NOMO-1 (cell line): ENCODE measurements at regions not wholly inside any gene's neighbourhood (a gene's known extent, or its start where the extent isn't known, plus 50 kb on each side); places are given as distances from the start of the nearest gene placed in this dataset.
A peak's percentile ranks its signal among the peaks of the same experiment; 100 is the strongest.

Source experiments
- DNase-seq, 2 experiments: peaks; one replicate each; lab custom pipeline; 2025; ENCODE audit not compliant: unreplicated experiment in 2 of 2; lab: John Stamatoyannopoulos, UW

DNA sequence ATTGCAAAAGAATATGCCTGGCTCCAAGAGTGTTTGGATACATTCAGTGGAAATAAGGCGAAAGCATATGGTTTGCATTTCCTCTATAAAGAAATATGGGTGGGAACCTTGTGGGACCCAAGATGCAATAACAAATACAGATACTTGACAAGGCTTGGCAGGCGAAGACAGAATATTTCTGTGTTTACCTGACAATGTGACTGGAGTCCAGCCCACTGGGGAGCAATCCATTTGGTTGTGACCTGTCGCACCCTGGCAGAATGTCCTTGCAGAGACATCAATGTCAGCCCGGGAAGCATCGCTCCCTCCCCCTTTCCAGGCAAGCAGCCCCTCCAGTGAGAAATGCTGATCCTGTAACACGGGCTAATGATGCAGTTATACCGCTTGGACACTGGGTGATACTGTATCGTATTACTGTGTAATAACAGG, 296.6 kb downstream of the MAF start:
- no peak for DNase-seq

- no peak for DNase-seq
These were observed 297.3 kb downstream of the MAF start for GRCh38 chr16:79303206-79303605.

DNA sequence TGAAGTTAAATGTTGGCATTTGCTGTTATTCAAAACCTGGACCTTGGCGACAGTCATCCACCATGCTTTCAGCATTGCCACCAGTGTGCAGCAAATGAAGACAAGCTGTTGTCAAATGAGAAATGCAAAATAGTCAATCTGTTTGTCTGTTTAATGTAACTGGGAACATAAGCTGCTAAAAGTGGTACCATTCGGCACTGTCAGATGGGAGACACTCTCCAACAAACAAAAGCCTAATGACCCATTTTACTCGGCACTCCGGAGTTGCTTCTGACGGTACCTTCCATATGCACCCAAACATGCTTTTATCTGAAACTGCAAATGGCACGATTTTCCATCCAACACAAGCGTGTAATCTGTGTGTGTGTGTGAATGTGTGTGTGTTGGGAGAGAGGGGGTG, 297.8 kb downstream of the MAF start:
- DNase-seq: no peak

DNA sequence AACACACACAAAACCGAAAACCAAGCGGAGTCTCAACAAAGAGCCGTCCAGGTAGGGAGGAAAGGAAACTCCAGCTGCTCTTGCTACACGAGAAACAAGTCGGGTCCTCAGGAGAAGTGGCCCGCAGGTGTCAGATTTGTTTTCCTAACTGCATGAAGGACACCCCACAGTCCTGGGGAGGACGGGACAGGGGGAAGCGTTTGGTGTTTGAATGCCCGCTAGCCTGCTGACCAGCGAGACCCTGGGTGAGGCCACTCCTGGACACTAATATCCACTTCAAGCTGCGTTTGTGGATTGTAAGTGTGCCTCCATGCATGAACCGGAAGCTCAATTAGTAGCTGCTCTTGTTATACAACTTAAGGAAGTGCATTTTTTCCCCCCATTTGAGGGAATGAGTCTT, 299.5 kb downstream of the MAF start:
- no peak for DNase-seq

DNA sequence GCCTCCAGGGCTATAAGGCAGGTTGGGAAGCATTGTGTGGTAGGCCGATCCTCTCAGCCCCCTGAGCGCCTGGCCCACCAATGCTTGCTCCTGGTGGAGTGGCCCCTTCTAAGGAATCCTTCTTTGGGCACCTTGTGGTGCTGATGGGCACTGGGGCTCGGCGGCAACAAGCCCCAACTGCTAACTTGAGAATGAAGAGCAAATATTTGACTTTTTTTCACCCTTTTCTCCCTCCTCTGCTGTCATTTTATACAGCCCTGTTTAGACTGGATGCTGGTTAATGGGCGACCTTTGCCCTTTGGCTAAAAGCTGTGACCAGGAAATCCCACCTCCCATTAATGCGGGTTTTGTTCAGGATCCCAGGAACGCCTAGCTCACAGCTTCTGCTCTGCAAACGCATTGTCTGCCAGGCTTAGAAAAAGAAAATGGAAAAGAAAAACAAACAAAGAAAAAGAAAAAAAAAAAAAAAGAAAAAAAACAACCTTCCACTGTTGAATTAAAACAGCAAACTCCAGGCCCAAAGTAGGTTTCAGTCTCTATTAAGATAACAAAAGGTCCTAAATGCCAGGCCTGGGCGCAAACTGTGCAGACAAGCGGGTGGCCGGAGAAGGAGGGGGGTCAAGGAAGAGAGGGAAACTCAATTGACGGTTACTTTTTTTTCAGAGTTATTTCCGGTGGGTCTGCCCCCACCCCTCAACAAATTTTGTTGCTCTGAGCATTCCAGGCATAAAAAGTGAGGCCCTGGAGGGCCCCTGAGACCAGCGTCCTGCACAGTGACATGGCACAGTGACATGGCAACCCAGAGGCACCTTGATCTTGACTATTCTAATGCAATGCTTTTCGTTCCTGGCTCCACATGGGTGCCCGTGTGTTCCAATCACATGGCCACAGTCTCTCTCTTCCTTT, 301.4 kb downstream of the MAF start:
- no peak for DNase-seq

DNA sequence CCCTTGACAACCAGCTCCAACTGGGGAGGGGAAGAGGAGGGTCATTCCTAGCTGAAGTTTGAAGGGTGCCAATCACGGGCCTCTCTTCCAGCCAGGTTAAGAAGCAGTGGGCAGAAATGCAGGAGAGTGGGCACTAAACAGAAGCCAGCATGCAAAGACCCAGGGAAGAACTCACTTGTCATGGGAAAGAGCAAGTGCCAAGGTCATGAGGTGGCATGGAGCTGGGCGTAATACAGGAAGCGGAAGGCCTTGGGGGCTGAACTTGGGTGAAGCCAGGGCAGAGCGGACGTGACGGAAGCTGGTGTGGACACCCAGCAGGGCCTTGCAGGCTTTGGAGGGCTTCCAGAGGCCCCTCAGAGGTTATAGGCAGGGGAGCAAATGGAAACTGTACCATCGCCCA, 302.1 kb downstream of the MAF start:
- no peak for DNase-seq

GRCh38 chr16:79297805-79298204, 302.7 kb downstream of the MAF start:
- DNase-seq: no peak

- DNase-seq: no peak
These were observed 303.2 kb downstream of the MAF start for GRCh38 chr16:79297296-79297695.

DNA sequence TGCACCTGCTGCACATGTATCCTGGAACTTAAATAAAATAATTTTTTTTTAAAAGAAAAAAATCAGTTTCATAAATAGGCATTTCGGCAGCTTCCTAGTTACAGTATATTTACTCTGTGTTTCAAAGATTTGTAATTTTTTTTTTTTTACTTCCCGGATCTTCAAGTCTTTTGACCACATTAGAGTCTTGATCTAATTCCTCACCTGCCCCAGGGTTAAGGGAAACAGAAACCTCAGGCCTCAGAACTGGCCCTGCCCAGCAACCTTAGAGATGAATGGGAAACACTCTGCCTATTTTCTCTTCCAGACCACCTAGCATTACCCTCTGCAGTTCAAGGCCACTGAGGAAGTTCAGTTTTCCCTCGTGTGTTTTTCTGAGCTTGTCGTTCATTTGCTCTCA, 304.0 kb downstream of the MAF start:
- no peak for DNase-seq

- DNase-seq: no peak
These were observed 304.8 kb downstream of the MAF start for GRCh38 chr16:79295746-79296145.

- DNase-seq: no peak
These were observed 305.4 kb downstream of the MAF start for GRCh38 chr16:79295162-79295561.

GRCh38 chr16:79294568-79294967, 306.0 kb downstream of the MAF start:
- DNase-seq: no peak

GRCh38 chr16:79293836-79294460, 306.6 kb downstream of the MAF start:
- DNase-seq: no peak

DNA sequence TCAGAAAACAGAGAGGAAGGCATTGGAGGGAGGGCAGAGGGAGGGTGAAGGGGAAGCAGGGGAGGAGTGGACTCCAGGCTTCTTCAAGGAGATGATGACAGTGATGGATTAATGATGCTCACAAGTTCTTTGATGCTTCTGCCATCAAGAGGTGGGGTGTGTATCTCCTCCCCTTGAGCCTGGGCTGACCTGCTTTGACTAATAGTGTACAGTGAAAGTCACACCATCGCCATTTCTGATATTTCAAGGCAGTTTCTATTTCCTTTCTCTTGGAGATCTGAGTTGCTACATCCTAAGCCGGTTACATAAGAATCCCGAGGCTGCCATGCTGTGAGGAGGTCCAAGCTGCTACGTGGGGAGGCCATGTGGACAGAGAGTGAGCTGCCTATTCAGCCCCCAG, 312.5 kb downstream of the MAF start:
- no peak for DNase-seq

DNA sequence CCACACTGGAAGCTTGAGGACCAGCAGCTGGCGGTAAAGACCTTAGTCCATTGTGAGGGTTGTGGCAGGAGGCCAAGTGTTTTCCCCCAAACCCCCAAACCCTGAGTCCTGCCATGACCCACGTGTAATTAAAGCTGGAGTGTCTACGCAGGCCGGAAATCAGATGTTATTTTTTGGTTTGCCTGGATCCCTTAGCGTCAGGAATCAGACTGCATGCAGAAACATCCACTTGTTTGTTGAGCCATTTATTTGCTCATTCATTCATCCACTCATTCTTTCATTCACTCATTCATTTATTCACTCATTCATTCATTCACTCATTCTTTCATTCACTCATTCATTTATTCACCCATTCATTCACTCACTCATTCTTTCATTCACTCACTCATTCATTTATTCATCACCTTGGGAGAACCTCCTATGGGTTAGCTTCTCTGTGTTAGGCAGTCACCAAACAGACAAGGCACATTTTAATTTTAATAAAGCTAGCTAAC, 313.1 kb downstream of the MAF start:
- peak in 1 of 2 experiments; percentile 37 for DNase-seq

DNA sequence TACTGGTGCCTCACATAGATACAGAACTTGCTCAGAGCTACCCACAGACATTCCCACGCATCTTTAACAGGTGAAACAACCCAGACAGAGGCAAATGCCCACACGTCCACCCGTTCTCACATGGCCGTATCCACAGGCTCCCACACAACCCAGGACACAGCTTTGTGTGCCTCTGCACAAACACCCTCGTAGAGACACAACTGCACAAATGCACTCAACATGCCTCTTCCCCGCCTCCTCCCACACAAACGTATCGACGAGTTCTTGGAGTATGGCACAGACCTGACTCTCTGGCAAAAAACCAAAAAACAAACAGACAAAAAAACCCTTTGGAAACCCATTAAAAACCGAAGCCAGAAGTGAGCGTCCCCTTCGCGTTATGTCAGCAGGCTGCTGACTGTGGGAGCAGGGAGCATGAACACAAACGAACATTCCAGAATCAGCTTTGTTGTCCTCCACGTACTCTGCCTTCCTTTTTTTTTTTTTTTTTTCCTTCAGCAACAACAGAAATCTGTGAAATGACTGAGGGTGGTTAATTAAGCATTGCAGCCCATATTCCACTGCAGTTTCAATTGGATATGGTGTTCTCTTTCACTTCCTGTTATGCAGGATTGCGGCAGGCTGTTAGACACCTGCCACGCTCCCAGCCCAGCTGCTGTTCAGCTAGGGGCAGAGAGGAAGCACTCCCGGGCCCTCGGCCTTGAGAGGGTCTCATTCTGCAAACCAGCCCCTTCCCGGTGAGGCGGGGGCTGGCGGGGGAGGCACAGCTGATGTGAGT, 313.7 kb downstream of the MAF start:
- DNase-seq: peak; percentile 78 to 81

DNA sequence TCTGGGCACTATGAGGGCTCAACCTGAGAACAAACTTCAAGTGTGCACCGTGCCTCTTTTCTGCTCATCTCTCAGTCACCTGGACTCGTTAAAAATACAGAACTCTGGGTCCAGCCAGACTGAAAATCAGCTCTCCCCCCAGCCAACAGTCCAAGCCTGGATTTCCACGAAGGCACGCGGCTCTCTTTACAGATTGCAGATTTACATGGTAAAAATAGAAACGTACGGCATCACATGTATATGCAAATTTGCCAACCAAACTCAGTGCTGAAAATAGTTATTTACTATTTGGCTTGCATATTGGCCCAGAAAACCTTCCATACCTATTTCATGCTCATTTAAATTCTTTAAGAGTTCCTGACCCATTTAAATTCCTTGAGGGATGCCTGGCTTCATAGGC, 315.8 kb downstream of the MAF start:
- DNase-seq: no peak

- DNase-seq: peak in 1 of 2 experiments; percentile 35
These were observed 317.0 kb downstream of the MAF start for GRCh38 chr16:79283578-79283977.

- no peak for DNase-seq
These were observed 317.7 kb downstream of the MAF start for GRCh38 chr16:79282806-79283205.

DNA sequence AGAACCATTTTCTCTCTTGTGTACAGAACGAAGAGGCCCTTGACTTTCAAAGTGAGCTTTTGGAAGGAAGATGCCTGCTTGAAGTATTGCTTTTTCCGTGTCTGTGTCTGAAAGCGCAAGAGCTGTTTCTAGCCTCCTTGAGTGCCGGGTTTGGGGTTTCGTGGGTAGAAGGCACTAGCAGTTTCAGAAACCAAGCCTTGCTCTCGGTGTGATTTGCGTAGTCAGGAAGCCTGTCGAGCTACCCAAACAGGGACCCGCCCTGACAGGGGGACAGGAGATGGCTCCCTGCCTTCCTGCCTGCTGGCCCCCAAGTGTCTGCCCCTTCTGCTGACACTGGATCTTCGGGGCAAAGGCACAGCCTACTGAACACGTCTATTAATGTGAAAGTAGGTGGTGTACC, 322.0 kb downstream of the MAF start:
- DNase-seq: no peak

DNA sequence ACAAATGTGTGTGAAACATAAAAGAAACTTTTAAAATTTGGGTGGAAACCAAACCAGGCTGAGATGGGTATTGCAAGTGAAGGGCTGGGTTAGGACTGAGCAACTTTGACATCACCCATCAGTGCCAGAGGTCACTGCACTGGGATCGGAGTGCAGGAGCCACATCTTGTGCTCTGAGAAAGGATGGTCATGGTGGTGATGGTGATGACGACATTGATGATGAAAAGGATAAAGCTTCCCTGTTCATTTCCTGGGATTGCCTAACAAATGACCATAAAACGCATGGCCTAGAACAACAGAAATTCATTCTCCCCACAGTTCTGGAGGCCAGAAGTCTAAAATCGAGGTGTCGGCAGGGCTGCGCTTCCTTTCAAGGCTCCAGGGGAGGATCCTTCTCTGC, 324.0 kb downstream of the MAF start:
- DNase-seq: no peak
